Endothelial cell of umbilical vein (primary cell): ENCODE measurements at regions not wholly inside any gene's neighbourhood (a gene's known extent, or its start where the extent isn't known, plus 50 kb on each side); places are given as distances from the start of the nearest gene placed in this dataset.

ENCODE experiments used
- BruUV-seq: library from RNA; stranded (reverse); fragments of 400-500 nt; replicated peaks from 2 replicates; lab custom pipeline; 2021; lab: Mats Ljungman, UMichigan
- CTCF ChIA-PET: fragments of 300-600, 350-600 bp; sonication (Branson Sonifier 250); formaldehyde crosslinking; loops from one replicate; lab custom pipeline; 2021; ENCODE audit warnings: antibody characterized with exemption, inconsistent platforms; lab: Charles Lee
- POLR2A ChIA-PET: fragments of 300-600, 350-600 bp; sonication (Branson Sonifier 250); formaldehyde crosslinking; loops from one replicate; lab custom pipeline; 2021; ENCODE audit warnings: antibody characterized with exemption, inconsistent platforms; lab: Charles Lee
- DNase-seq: peaks from one replicate; pipeline ENCODE4 v3.0.0-alpha.2; 2011; ENCODE audit warnings: low read depth, low spot score
- FAIRE-seq: peaks from 2 replicates; lab custom pipeline; 2011; peaks lifted over from hg19 to GRCh38; lab: Jason Lieb, UNC
- H2AFZ ChIP-seq: 2 replicates; pipeline ENCODE4 v1.6.0; 2012; ENCODE audit warnings: low read depth, low read length, control low read depth, inconsistent platforms
- H3K27ac ChIP-seq: 2 replicates; pipeline ENCODE4 v1.5.1; 2011; ENCODE audit warnings: low read depth, mild to moderate bottlenecking, control low read depth, low read length, moderate library complexity; ENCODE audit not compliant: insufficient read depth
- H3K27me3 ChIP-seq, 2 experiments: 2 replicates each; pipeline versions ENCODE4 v1.6.0 to v1.6.1; 2011; ENCODE audit warnings: low read length in 2 of 2, mixed read lengths in 1 of 2; ENCODE audit not compliant: control insufficient read depth in 2 of 2, insufficient read depth in 2 of 2
- H3K36me3 ChIP-seq, 2 experiments: 2 replicates in 1 of 2; 3 replicates in 1 of 2; pipeline ENCODE4 v1.5.1; 2011; ENCODE audit warnings: low read length in 2 of 2, mild to moderate bottlenecking in 1 of 2, moderate library complexity in 1 of 2; ENCODE audit not compliant: control insufficient read depth in 2 of 2, insufficient read depth in 2 of 2; ENCODE audit errors: extremely low read depth in 1 of 2
- H3K4me1 ChIP-seq: 3 replicates; pipeline ENCODE4 v1.5.1; 2011; ENCODE audit warnings: mild to moderate bottlenecking, low read length; ENCODE audit not compliant: control insufficient read depth, insufficient read depth; ENCODE audit errors: extremely low read depth
- H3K4me2 ChIP-seq: 2 replicates; pipeline ENCODE4 v1.6.1; 2011; ENCODE audit warnings: low read length, control low read depth, mixed read lengths; ENCODE audit not compliant: insufficient read depth
- H3K4me3 ChIP-seq, 3 experiments: fragments of 200-600 bp in 1 of 3; sonication (generic), shearing (Covaris generic) in 1 of 3; replicated peaks in 1 of 3; 2 replicates each; pipeline ENCODE4 v1.5.1; 2011 to 2016; ENCODE audit warnings: control low read depth in 3 of 3, low read length in 3 of 3, mild to moderate bottlenecking in 2 of 3, inconsistent platforms in 1 of 3, low read depth in 1 of 3, moderate library complexity in 1 of 3; ENCODE audit not compliant: insufficient read depth in 1 of 3
- H3K79me2 ChIP-seq: 2 replicates; pipeline ENCODE4 v1.6.0; 2012; ENCODE audit warnings: low read length, inconsistent platforms; ENCODE audit not compliant: control insufficient read depth, insufficient read depth
- H3K9ac ChIP-seq: replicated peaks from 2 replicates; pipeline ENCODE3; 2011; ENCODE audit warnings: low read length, control low read depth; ENCODE audit not compliant: insufficient read depth; ENCODE audit errors: extremely low read depth
- H3K9me1 ChIP-seq: replicated peaks from 3 replicates; pipeline ENCODE4 v1.6.0; 2011; ENCODE audit warnings: mild to moderate bottlenecking, low read length; ENCODE audit not compliant: control insufficient read depth, insufficient read depth; ENCODE audit errors: extremely low read depth
- H3K9me3 ChIP-seq: replicated peaks from 2 replicates; pipeline ENCODE4 v1.5.1; 2012; ENCODE audit warnings: low read length, inconsistent platforms; ENCODE audit not compliant: control insufficient read depth, insufficient read depth
- H4K20me1 ChIP-seq: replicated peaks from 2 replicates; pipeline ENCODE3; 2011; ENCODE audit warnings: mild to moderate bottlenecking, low read length; ENCODE audit not compliant: control insufficient read depth, insufficient read depth; ENCODE audit errors: extremely low read depth
- EZH2 ChIP-seq: IDR thresholded peaks from 2 replicates; pipeline ENCODE4 v1.6.1; 2012; ENCODE audit warnings: borderline replicate concordance, low read depth, mild to moderate bottlenecking, moderate library complexity, low read length, inconsistent platforms; ENCODE audit not compliant: severe bottlenecking
- FOS ChIP-seq: IDR thresholded peaks from 2 replicates; pipeline ENCODE4 v1.6.1; 2011; ENCODE audit warnings: mild to moderate bottlenecking, low read length, moderate library complexity, borderline replicate concordance; ENCODE audit not compliant: insufficient read depth
- GATA2 ChIP-seq: IDR thresholded peaks from 2 replicates; pipeline ENCODE4 v1.7.0; 2011; ENCODE audit warnings: low read depth, mild to moderate bottlenecking, moderate library complexity, mixed read lengths, low read length; ENCODE audit not compliant: insufficient read length, insufficient read depth
- JUN ChIP-seq: IDR thresholded peaks from 2 replicates; pipeline ENCODE4 v1.6.1; 2011; ENCODE audit warnings: borderline replicate concordance, low read depth; ENCODE audit not compliant: insufficient read length, insufficient read depth
- MYC ChIP-seq: IDR thresholded peaks from one replicate; pipeline ENCODE4 v1.6.1; 2011; ENCODE audit warnings: mild to moderate bottlenecking, low read depth, low read length
- POLR2A ChIP-seq: IDR thresholded peaks from 2 replicates; pipeline ENCODE4 v1.6.1; 2012; ENCODE audit warnings: low read depth, mild to moderate bottlenecking, control low read depth, low read length
- POLR2AphosphoS5 ChIP-seq: IDR thresholded peaks from 2 replicates; pipeline ENCODE4 v1.6.1; 2012; ENCODE audit warnings: low read depth, mild to moderate bottlenecking, control low read depth, low read length, moderate library complexity; ENCODE audit not compliant: insufficient read depth
- dilution Hi-C: fragments of 300-500 bp; cut with MboI; formaldehyde crosslinking; loops from one replicate; pipeline ENCODE4 v1.15.0; 2019; ENCODE audit warnings: low sequenced_read_pairs; ENCODE audit not compliant: extremely low pct_ligation_motif_present
- intact Hi-C: fragments of 100-400 bp; cut with micrococcal nuclease; formaldehyde crosslinking; loops from one replicate; pipeline ENCODE4 v1.10.0; 2022
- TF ChIP-seq, protein P1 (sequence below): IDR thresholded peaks from 2 replicates; pipeline ENCODE4 v1.6.1; 2011; ENCODE audit not compliant: insufficient read depth, insufficient read length
- TF ChIP-seq, protein P2 (sequence below), 2 donors: IDR thresholded peaks; 1 replicate in 1 of 2; 2 replicates in 1 of 2; pipeline ENCODE4 v1.5.1; 2011; ENCODE audit warnings: low read length in 2 of 2, mild to moderate bottlenecking in 2 of 2, moderate library complexity in 2 of 2, control low read depth in 1 of 2, inconsistent platforms in 1 of 2, low read depth in 1 of 2; ENCODE audit not compliant: insufficient read depth in 1 of 2; ENCODE audit errors: extremely low read depth in 1 of 2

DNA sequence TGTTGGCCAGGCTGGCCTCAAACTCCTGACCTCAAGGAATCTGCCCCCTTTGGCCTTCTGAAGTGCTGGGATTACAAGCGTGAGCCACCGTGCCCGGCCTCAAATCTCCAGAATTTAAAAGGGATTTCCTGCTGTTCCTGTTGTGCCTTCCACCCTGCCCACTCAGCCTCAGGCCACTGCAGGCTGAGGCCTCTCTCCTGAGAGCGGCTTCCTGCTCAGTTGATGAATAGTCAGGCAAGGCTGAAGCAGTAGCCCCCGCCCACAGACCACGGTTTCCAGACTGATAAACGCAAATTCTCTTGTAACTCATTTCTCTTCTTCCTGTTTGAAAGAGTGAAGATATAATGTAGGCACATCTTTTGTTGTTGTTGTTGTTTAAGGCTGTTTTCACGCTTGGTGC is 127.0 kb upstream of the PLCXD3 start:
- BruUV-seq, result no TSS peak
- CTCF ChIA-PET, result interaction anchor here (1.0 to 1.8 kb wide), 4 partner anchors 10 to 733 kb away, joined by 4 to 6 read pairs (median 4); no protein-coding TSS in a partner anchor

More for the DNA sequence above, 127.0 kb upstream of the PLCXD3 start:
- intact Hi-C loops, result no loop called here
- POLR2A ChIA-PET, result no interaction called here
- FAIRE-seq (no peak), DNase-seq (no peak)
- no peak overlapping the region for H3K4me3 ChIP-seq
- H3K79me2 ChIP-seq, result no peaks in the 10 kb centered on the region
- no peak overlapping the region for H3K4me2 ChIP-seq
- no peaks in the 10 kb centered on the region for H3K9me3 ChIP-seq
- dilution Hi-C loops, result no loop called here
- no peaks in the 10 kb centered on the region for H3K4me1 ChIP-seq
- no peak overlapping the region for H3K9ac ChIP-seq
- no peaks in the 10 kb centered on the region for H4K20me1 ChIP-seq
- H3K27me3 ChIP-seq, result no peaks in the 10 kb centered on the region
- H3K36me3 ChIP-seq, result no peaks in the 10 kb centered on the region
- H2AFZ ChIP-seq, result no peak overlapping the region
- no peaks in the 10 kb centered on the region for H3K9me1 ChIP-seq
- no peak overlapping the region for H3K27ac ChIP-seq
- TF ChIP-seq, protein P1, sequence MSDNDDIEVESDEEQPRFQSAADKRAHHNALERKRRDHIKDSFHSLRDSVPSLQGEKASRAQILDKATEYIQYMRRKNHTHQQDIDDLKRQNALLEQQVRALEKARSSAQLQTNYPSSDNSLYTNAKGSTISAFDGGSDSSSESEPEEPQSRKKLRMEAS, result no peak
- no peak for TF ChIP-seq MYC
- TF ChIP-seq, protein P2, sequence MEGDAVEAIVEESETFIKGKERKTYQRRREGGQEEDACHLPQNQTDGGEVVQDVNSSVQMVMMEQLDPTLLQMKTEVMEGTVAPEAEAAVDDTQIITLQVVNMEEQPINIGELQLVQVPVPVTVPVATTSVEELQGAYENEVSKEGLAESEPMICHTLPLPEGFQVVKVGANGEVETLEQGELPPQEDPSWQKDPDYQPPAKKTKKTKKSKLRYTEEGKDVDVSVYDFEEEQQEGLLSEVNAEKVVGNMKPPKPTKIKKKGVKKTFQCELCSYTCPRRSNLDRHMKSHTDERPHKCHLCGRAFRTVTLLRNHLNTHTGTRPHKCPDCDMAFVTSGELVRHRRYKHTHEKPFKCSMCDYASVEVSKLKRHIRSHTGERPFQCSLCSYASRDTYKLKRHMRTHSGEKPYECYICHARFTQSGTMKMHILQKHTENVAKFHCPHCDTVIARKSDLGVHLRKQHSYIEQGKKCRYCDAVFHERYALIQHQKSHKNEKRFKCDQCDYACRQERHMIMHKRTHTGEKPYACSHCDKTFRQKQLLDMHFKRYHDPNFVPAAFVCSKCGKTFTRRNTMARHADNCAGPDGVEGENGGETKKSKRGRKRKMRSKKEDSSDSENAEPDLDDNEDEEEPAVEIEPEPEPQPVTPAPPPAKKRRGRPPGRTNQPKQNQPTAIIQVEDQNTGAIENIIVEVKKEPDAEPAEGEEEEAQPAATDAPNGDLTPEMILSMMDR (IDR thresholded peaks at IDR 0.05; ENCODE audit: extremely low read depth in 1 of 2, insufficient read depth in 1 of 2, low read depth in 1 of 2, low read length in 2 of 2), result no peak
- no peak for TF ChIP-seq GATA2
- TF ChIP-seq POLR2AphosphoS5, result no peak
- TF ChIP-seq EZH2, result no peak
- no peak for TF ChIP-seq FOS
- no peak for TF ChIP-seq JUN
- no peak for TF ChIP-seq POLR2A
